Mesenchymal stem cell (in vitro differentiated cells and primary cell): ENCODE measurements at regions not wholly inside any gene's neighbourhood (a gene's known extent, or its start where the extent isn't known, plus 50 kb on each side); places are given as distances from the start of the nearest gene placed in this dataset.

Experiments used
- DNase-seq: peaks from one replicate; pipeline ENCODE4 v3.0.0-alpha.2; 2013
- H2AFZ ChIP-seq: one replicate; pipeline ENCODE4 v1.6.1; 2013; ENCODE audit warnings: low read depth, mild to moderate bottlenecking, control low read depth, inconsistent platforms, low read length, moderate library complexity
- H2AK5ac ChIP-seq: 2 replicates; pipeline ENCODE4 v1.6.1; 2013; ENCODE audit warnings: low read length, moderate library complexity, mild to moderate bottlenecking, inconsistent platforms; ENCODE audit not compliant: severe bottlenecking
- H2BK120ac ChIP-seq: one replicate; pipeline ENCODE4 v1.6.1; 2013; ENCODE audit warnings: low read depth, mild to moderate bottlenecking, inconsistent platforms, low read length, moderate library complexity
- H2BK12ac ChIP-seq, 2 experiments: one replicate each; pipeline ENCODE4 v1.6.1; 2013; ENCODE audit warnings: inconsistent platforms in 2 of 2, low read length in 2 of 2, mild to moderate bottlenecking in 2 of 2, moderate library complexity in 2 of 2, control low read depth in 1 of 2
- H2BK15ac ChIP-seq: one replicate; pipeline ENCODE4 v1.6.1; 2013; ENCODE audit warnings: mild to moderate bottlenecking, low read depth, inconsistent platforms; ENCODE audit not compliant: poor library complexity, severe bottlenecking
- H2BK5ac ChIP-seq: 2 replicates; pipeline ENCODE4 v1.6.1; 2013; ENCODE audit warnings: low read depth, mild to moderate bottlenecking, low read length, control low read depth, inconsistent platforms; ENCODE audit not compliant: poor library complexity, severe bottlenecking
- H3K14ac ChIP-seq, 2 experiments: one replicate each; pipeline ENCODE4 v1.6.1; 2013; ENCODE audit warnings: inconsistent platforms in 2 of 2, low read length in 2 of 2, control low read depth in 1 of 2, mild to moderate bottlenecking in 1 of 2, moderate library complexity in 1 of 2
- H3K18ac ChIP-seq, 2 experiments: one replicate each; pipeline ENCODE4 v1.6.1; 2013; ENCODE audit warnings: inconsistent platforms in 2 of 2, low read length in 2 of 2, control low read depth in 1 of 2, low read depth in 1 of 2, mild to moderate bottlenecking in 1 of 2
- H3K23ac ChIP-seq, 2 experiments: one replicate each; pipeline ENCODE4 v1.6.1; 2013; ENCODE audit warnings: inconsistent platforms in 2 of 2, low read length in 2 of 2, mild to moderate bottlenecking in 2 of 2, moderate library complexity in 2 of 2, control low read depth in 1 of 2
- H3K27ac ChIP-seq: 2 replicates; pipeline ENCODE4 v1.5.1; 2013; ENCODE audit warnings: mild to moderate bottlenecking, moderate library complexity, low read length, control low read depth, inconsistent platforms; ENCODE audit not compliant: poor library complexity, severe bottlenecking
- H3K27me3 ChIP-seq, 2 experiments: 2 replicates each; pipeline versions ENCODE4 v1.6.1 to v1.7.0; 2013; ENCODE audit warnings: low read length in 2 of 2, mild to moderate bottlenecking in 2 of 2, moderate library complexity in 2 of 2, control low read depth in 1 of 2, inconsistent platforms in 1 of 2; ENCODE audit not compliant: control insufficient read depth in 1 of 2, insufficient read depth in 1 of 2
- H3K36me3 ChIP-seq, 2 experiments: 2 replicates each; pipeline versions ENCODE4 v1.6.1 to v1.7.0; 2013; ENCODE audit warnings: low read length in 2 of 2, control low read depth in 1 of 2, inconsistent platforms in 1 of 2, low read depth in 1 of 2, mild to moderate bottlenecking in 1 of 2; ENCODE audit not compliant: insufficient read depth in 2 of 2, control insufficient read depth in 1 of 2
- H3K4ac ChIP-seq, 2 experiments: one replicate each; pipeline ENCODE4 v1.6.1; 2013; ENCODE audit warnings: inconsistent platforms in 2 of 2, low read length in 2 of 2, mild to moderate bottlenecking in 2 of 2, moderate library complexity in 2 of 2, control low read depth in 1 of 2, low read depth in 1 of 2
- H3K4me1 ChIP-seq: 2 replicates; pipeline ENCODE4 v1.6.1; 2013; ENCODE audit warnings: low read depth, low read length, control low read depth; ENCODE audit not compliant: control insufficient read depth, insufficient read depth
- H3K4me2 ChIP-seq: 2 replicates; pipeline ENCODE4 v1.6.1; 2013; ENCODE audit warnings: low read length, mild to moderate bottlenecking, inconsistent platforms; ENCODE audit not compliant: poor library complexity, severe bottlenecking
- H3K4me3 ChIP-seq, 2 experiments: 2 replicates each; pipeline versions ENCODE4 v1.5.1 to v1.7.0; 2013; ENCODE audit warnings: low read length in 2 of 2, mild to moderate bottlenecking in 2 of 2, control low read depth in 1 of 2, low read depth in 1 of 2; ENCODE audit not compliant: insufficient read depth in 1 of 2
- H3K79me1 ChIP-seq: replicated peaks from 2 replicates; pipeline ENCODE4 v1.6.1; 2013; ENCODE audit warnings: mild to moderate bottlenecking, control low read depth, low read length, inconsistent platforms; ENCODE audit not compliant: poor library complexity, severe bottlenecking
- H3K9ac ChIP-seq: 2 replicates; pipeline ENCODE4 v1.7.0; 2013; ENCODE audit warnings: mild to moderate bottlenecking, low read length, moderate library complexity
- H3K9me3 ChIP-seq: 2 replicates; pipeline ENCODE4 v1.7.0; 2013; ENCODE audit warnings: mild to moderate bottlenecking, low read length; ENCODE audit not compliant: control insufficient read depth
- H4K8ac ChIP-seq: one replicate; pipeline ENCODE4 v1.6.1; 2013; ENCODE audit warnings: inconsistent platforms, mild to moderate bottlenecking, low read length, moderate library complexity
- H4K91ac ChIP-seq: one replicate; pipeline ENCODE4 v1.6.1; 2013; ENCODE audit warnings: mild to moderate bottlenecking, low read length, inconsistent platforms
- WGBS: methylation state at CpG from one replicate; pipeline ENCODE4 v1.1.7; 2013; ENCODE audit warnings: mixed read lengths; 5-methylcytosine and 5-hydroxymethylcytosine counted together

- Histone ChIP-seq H4K8ac (no peak overlapping the region), H2BK15ac (no peak overlapping the region), H3K4ac (no peak overlapping the region), H3K14ac (no peak overlapping the region), H2AK5ac (no peak overlapping the region), H2BK5ac (no peak overlapping the region), H3K9me3 (no peaks in the 10 kb centered on the region), H3K4me2 (no peak overlapping the region), H3K18ac (no peak overlapping the region), H3K27ac (no peak overlapping the region), H3K36me3 (no peaks in the 10 kb centered on the region), H2AFZ (no peak overlapping the region), H3K4me3 (no peak overlapping the region), H3K27me3 (no peaks in the 10 kb centered on the region), H3K23ac (no peak overlapping the region), H2BK12ac (no peak overlapping the region), H3K79me1 (no peaks in the 10 kb centered on the region), H4K91ac (no peak overlapping the region), H3K9ac (no peak overlapping the region), H2BK120ac (no peak overlapping the region), H3K4me1 (peaks cover 5% of the 10 kb centered on the region)
- DNase-seq: no peak
- WGBS: 76% methylated on average over 8 of the region's 10 CpGs
Measured at GRCh38 chr22:49367041-49367697, 460.5 kb downstream of the BRD1 start.

- H3K27me3 ChIP-seq: no peaks in the 10 kb centered on the region
- H3K9ac ChIP-seq: no peak overlapping the region
- H4K8ac ChIP-seq: no peak overlapping the region
- no peak overlapping the region for H2BK12ac ChIP-seq
- no peak overlapping the region for H3K4ac ChIP-seq
- no peaks in the 10 kb centered on the region for H3K36me3 ChIP-seq
- H3K27ac ChIP-seq: no peak overlapping the region
- 87% methylated on average over 6 of the region's 11 CpGs for WGBS
- H2BK15ac ChIP-seq: no peak overlapping the region
- no peak for DNase-seq
- no peak overlapping the region for H2BK120ac ChIP-seq
- H3K4me3 ChIP-seq: no peak overlapping the region
- peaks cover 5% of the 10 kb centered on the region for H3K4me1 ChIP-seq
- no peaks in the 10 kb centered on the region for H3K9me3 ChIP-seq
- H2AK5ac ChIP-seq: no peak overlapping the region
- H3K79me1 ChIP-seq: no peaks in the 10 kb centered on the region
- no peak overlapping the region for H3K4me2 ChIP-seq
- no peak overlapping the region for H3K23ac ChIP-seq
- no peak overlapping the region for H4K91ac ChIP-seq
- no peak overlapping the region for H2BK5ac ChIP-seq
- H3K18ac ChIP-seq: no peak overlapping the region
- H2AFZ ChIP-seq: no peak overlapping the region
- H3K14ac ChIP-seq: no peak overlapping the region
Measured at GRCh38 chr22:49366437-49366836, 461.2 kb downstream of the BRD1 start.

GRCh38 chr22:49365910-49366309, 461.8 kb downstream of the BRD1 start:
- 76% methylated on average over 14 of the region's 14 CpGs for WGBS
- H3K14ac ChIP-seq: no peak overlapping the region
- H3K23ac ChIP-seq: no peak overlapping the region
- no peak overlapping the region for H3K18ac ChIP-seq
- H3K9ac ChIP-seq: no peak overlapping the region
- H2BK15ac ChIP-seq: no peak overlapping the region
- H4K8ac ChIP-seq: no peak overlapping the region
- no peak overlapping the region for H2BK120ac ChIP-seq
- H3K27ac ChIP-seq: no peak overlapping the region
- H4K91ac ChIP-seq: no peak overlapping the region
- no peak overlapping the region for H3K4ac ChIP-seq
- no peaks in the 10 kb centered on the region for H3K9me3 ChIP-seq
- no peak overlapping the region for H2AFZ ChIP-seq
- no peaks in the 10 kb centered on the region for H3K27me3 ChIP-seq
- no peak overlapping the region for H2AK5ac ChIP-seq
- H2BK5ac ChIP-seq: no peak overlapping the region
- DNase-seq: no peak
- peaks cover 5% of the 10 kb centered on the region for H3K4me1 ChIP-seq
- H3K36me3 ChIP-seq: no peaks in the 10 kb centered on the region
- H3K4me3 ChIP-seq: no peak overlapping the region
- no peak overlapping the region for H2BK12ac ChIP-seq
- H3K79me1 ChIP-seq: no peaks in the 10 kb centered on the region
- no peak overlapping the region for H3K4me2 ChIP-seq

GRCh38 chr22:49365191-49365837, 462.4 kb downstream of the BRD1 start:
- H3K23ac ChIP-seq: no peak overlapping the region
- H3K4me1 ChIP-seq: peaks cover 5% of the 10 kb centered on the region
- no peak overlapping the region for H3K4me3 ChIP-seq
- DNase-seq: no peak
- no peak overlapping the region for H3K27ac ChIP-seq
- no peak overlapping the region for H3K9ac ChIP-seq
- H2BK12ac ChIP-seq: no peak overlapping the region
- no peak overlapping the region for H2AK5ac ChIP-seq
- no peak overlapping the region for H3K14ac ChIP-seq
- no peak overlapping the region for H2AFZ ChIP-seq
- no peak overlapping the region for H3K4me2 ChIP-seq
- no peaks in the 10 kb centered on the region for H3K79me1 ChIP-seq
- no peak overlapping the region for H3K18ac ChIP-seq
- H3K9me3 ChIP-seq: no peaks in the 10 kb centered on the region
- 89% methylated on average over 12 of the region's 15 CpGs for WGBS
- no peak overlapping the region for H4K8ac ChIP-seq
- no peak overlapping the region for H2BK15ac ChIP-seq
- H3K4ac ChIP-seq: no peak overlapping the region
- no peak overlapping the region for H2BK5ac ChIP-seq
- no peaks in the 10 kb centered on the region for H3K27me3 ChIP-seq
- no peak overlapping the region for H4K91ac ChIP-seq
- H2BK120ac ChIP-seq: no peak overlapping the region
- no peaks in the 10 kb centered on the region for H3K36me3 ChIP-seq
